NCI-H2227 treated with DMSO at 0.1 percent for 48 hours (cell line): ENCODE measurements at regions not wholly inside any gene's neighbourhood (a gene's known extent, or its start where the extent isn't known, plus 50 kb on each side); places are given as distances from the start of the nearest gene placed in this dataset.

Source experiments
- DNase-seq: peaks from one replicate; lab custom pipeline; 2025; lab: John Stamatoyannopoulos, UW

- no peak for DNase-seq
Measured at GRCh38 chr22:23410411-23410810, 169.7 kb downstream of the IGLL1 start.

GRCh38 chr22:23409976-23410375 lies 170.1 kb downstream of the IGLL1 start:
- no peak for DNase-seq

GRCh38 chr22:23408321-23408720 lies 171.8 kb downstream of the IGLL1 start:
- no peak for DNase-seq

GRCh38 chr22:23405366-23405851 lies 174.7 kb downstream of the IGLL1 start:
- no peak for DNase-seq

- no peak for DNase-seq
Measured at GRCh38 chr22:23404689-23405365, 175.3 kb downstream of the IGLL1 start.

- no peak for DNase-seq
Measured at GRCh38 chr22:23403720-23404688, 176.1 kb downstream of the IGLL1 start.

- no peak for DNase-seq
Measured at GRCh38 chr22:23403152-23403719, 176.9 kb downstream of the IGLL1 start.

GRCh38 chr22:23402275-23403151 lies 177.6 kb downstream of the IGLL1 start:
- DNase-seq: peak; percentile 78

GRCh38 chr22:23401910-23402274 lies 178.2 kb downstream of the IGLL1 start:
- no peak for DNase-seq

- DNase-seq: no peak
Measured at GRCh38 chr22:23401111-23401909, 178.8 kb downstream of the IGLL1 start.

- DNase-seq: no peak
Measured at GRCh38 chr22:23400286-23400981, 179.7 kb downstream of the IGLL1 start.

- DNase-seq: no peak
Measured at GRCh38 chr22:23399367-23400285, 180.5 kb downstream of the IGLL1 start.

- no peak for DNase-seq
Measured at GRCh38 chr22:23398701-23399366, 181.3 kb downstream of the IGLL1 start.

GRCh38 chr22:23397613-23398567 lies 182.2 kb downstream of the IGLL1 start:
- no peak for DNase-seq

- no peak for DNase-seq
Measured at GRCh38 chr22:23397008-23397612, 183.0 kb downstream of the IGLL1 start.

- no peak for DNase-seq
Measured at GRCh38 chr22:23396362-23397007, 183.6 kb downstream of the IGLL1 start.
